ENCODE measurements at regions not wholly inside any gene's neighbourhood (a gene's known extent, or its start where the extent isn't known, plus 50 kb on each side); places are given as distances from the start of the nearest gene placed in this dataset.

- no peaks in the 10 kb centered on the region for H3K36me3 ChIP-seq
- no peaks in the 10 kb centered on the region for H3K4me1 ChIP-seq
- H3K9me3 ChIP-seq, result no peaks in the 10 kb centered on the region
- no peak overlapping the region for H3K27ac ChIP-seq
- DNase-seq (ENCODE audit: low spot score), result no peak
- no peaks in the 10 kb centered on the region for H3K27me3 ChIP-seq
- H3K4me3 ChIP-seq, result no peak overlapping the region
- TF ChIP-seq, protein P1, sequence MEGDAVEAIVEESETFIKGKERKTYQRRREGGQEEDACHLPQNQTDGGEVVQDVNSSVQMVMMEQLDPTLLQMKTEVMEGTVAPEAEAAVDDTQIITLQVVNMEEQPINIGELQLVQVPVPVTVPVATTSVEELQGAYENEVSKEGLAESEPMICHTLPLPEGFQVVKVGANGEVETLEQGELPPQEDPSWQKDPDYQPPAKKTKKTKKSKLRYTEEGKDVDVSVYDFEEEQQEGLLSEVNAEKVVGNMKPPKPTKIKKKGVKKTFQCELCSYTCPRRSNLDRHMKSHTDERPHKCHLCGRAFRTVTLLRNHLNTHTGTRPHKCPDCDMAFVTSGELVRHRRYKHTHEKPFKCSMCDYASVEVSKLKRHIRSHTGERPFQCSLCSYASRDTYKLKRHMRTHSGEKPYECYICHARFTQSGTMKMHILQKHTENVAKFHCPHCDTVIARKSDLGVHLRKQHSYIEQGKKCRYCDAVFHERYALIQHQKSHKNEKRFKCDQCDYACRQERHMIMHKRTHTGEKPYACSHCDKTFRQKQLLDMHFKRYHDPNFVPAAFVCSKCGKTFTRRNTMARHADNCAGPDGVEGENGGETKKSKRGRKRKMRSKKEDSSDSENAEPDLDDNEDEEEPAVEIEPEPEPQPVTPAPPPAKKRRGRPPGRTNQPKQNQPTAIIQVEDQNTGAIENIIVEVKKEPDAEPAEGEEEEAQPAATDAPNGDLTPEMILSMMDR (IDR thresholded peaks at IDR 0.05), result no peak
Observed at GRCh38 chrX:45879512-45879911, 665.7 kb downstream of the ZNF674 start.

DNA sequence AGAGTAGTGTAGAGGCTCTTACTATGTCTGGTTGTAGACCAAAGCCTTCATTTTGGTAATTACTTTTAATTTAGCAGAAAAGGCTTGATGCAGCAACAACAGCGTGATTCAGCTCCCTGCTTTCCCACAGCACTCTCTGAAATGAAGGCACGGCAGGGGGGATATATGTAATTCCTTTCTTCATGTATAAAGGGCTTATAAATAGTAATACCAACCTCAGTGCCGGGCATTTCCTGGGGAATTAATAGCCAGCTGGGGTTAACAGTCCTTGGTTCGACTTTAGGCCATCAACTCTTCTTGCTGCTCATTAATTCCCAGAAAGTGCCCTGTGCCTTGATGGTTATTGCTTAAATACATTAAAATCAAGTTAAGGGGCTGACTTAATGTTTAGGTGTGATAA, 669.0 kb downstream of the ZNF674 start:
- H3K4me1 ChIP-seq, result no peaks in the 10 kb centered on the region
- DNase-seq (ENCODE audit: low spot score), result no peak
- H3K9me3 ChIP-seq, result no peaks in the 10 kb centered on the region
- H3K27me3 ChIP-seq, result no peaks in the 10 kb centered on the region
- H3K36me3 ChIP-seq, result no peaks in the 10 kb centered on the region
- no peak overlapping the region for H3K27ac ChIP-seq
- TF ChIP-seq, protein P1 (IDR thresholded peaks at IDR 0.05), result no peak
- no peak overlapping the region for H3K4me3 ChIP-seq

- H3K27me3 ChIP-seq, result no peaks in the 10 kb centered on the region
- H3K27ac ChIP-seq, result no peak overlapping the region
- TF ChIP-seq, protein P1 (IDR thresholded peaks at IDR 0.05), result no peak
- H3K4me1 ChIP-seq, result no peaks in the 10 kb centered on the region
- H3K4me3 ChIP-seq, result no peak overlapping the region
- DNase-seq (ENCODE audit: low spot score), result no peak
- H3K36me3 ChIP-seq, result no peaks in the 10 kb centered on the region
- H3K9me3 ChIP-seq, result no peaks in the 10 kb centered on the region
Observed at GRCh38 chrX:45873781-45874180, 671.4 kb downstream of the ZNF674 start.

DNA sequence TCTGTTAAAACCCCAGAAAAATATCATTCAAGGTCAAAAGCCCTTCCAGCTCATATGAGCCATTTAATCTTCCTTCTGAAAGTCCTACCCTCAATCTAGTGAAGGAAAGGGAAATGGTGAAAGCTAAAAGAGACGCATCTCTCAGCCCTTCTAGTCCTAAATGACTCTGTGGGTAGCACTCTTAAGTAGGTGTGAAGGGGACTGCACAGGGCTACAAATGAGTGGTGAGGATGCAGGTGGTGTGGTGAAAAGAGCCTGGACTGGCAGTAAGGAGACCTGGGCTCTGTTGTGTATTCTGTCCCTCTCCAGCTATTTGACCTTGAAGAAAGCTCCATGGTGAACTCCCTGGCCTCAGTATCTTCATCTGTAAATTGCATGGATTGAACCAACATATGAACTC, 671.8 kb upstream of the DIPK2B start:
- Histone ChIP-seq H3K4me3 (no peak overlapping the region), H3K36me3 (no peaks in the 10 kb centered on the region), H3K4me1 (no peaks in the 10 kb centered on the region), H3K27ac (no peak overlapping the region), H3K27me3 (no peaks in the 10 kb centered on the region), H3K9me3 (no peaks in the 10 kb centered on the region)
- DNase-seq (ENCODE audit: low spot score), result no peak
- TF ChIP-seq, protein P1 (IDR thresholded peaks at IDR 0.05), result no peak

DNA sequence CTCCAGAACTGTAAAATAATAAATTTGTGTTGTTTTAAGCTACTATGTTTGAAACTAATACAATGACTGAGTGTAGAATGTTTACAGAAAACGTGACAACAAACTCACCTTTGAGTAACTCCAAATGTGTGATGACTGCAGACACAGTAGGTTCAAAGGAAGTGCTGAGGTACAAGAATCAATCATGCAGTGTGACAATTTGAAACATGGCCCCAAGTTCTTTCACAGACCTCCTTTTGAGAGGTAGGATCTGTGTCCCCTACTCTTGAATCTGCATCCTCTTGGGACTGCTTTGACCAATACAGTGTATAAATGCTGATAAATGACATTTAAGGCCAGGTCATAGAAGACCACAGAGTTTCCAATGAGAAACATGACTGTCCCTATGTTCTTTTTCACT, 667.7 kb upstream of the DIPK2B start:
- Histone ChIP-seq H3K27ac (no peak overlapping the region), H3K27me3 (no peaks in the 10 kb centered on the region), H3K9me3 (no peaks in the 10 kb centered on the region), H3K4me3 (no peak overlapping the region), H3K4me1 (no peaks in the 10 kb centered on the region), H3K36me3 (no peaks in the 10 kb centered on the region)
- TF ChIP-seq, protein P1 (IDR thresholded peaks at IDR 0.05), result no peak
- DNase-seq (ENCODE audit: low spot score), result no peak

- Histone ChIP-seq H3K36me3 (no peaks in the 10 kb centered on the region), H3K4me3 (no peak overlapping the region)
Observed at GRCh38 chrX:45862801-45863200, 662.1 kb upstream of the DIPK2B start.

More at GRCh38 chrX:45862801-45863200, 662.1 kb upstream of the DIPK2B start:
- TF ChIP-seq, protein P1 (IDR thresholded peaks at IDR 0.05), result no peak
- no peak overlapping the region for H3K27ac ChIP-seq
- H3K27me3 ChIP-seq, result no peaks in the 10 kb centered on the region
- H3K4me1 ChIP-seq, result no peaks in the 10 kb centered on the region
- H3K9me3 ChIP-seq, result no peaks in the 10 kb centered on the region
- DNase-seq (ENCODE audit: low spot score), result no peak

Data from right atrium auricular region (tissue), 2 donors.